ENCODE measurements at regions not wholly inside any gene's neighbourhood (a gene's known extent, or its start where the extent isn't known, plus 50 kb on each side); places are given as distances from the start of the nearest gene placed in this dataset.
"Not testable (repeated sequence)": the region's sequence is repeated elsewhere in the genome, so short reads cannot be mapped to it uniquely, and the experiment has no call there.

- in situ Hi-C loops (cut with MboI; ENCODE audit: low pct_unique_long_range_greater_than_20kb, low sequenced_read_pairs, unreplicated experiment) = no loop called here
- no peak for DNase-seq (ENCODE audit: low spot score)
These were observed 765.2 kb upstream of the NUDT12 start for GRCh38 chr5:104327801-104328200.

GRCh38 chr5:104326966-104327365 lies 764.4 kb upstream of the NUDT12 start:
- in situ Hi-C loops (cut with MboI; ENCODE audit: low pct_unique_long_range_greater_than_20kb, low sequenced_read_pairs, unreplicated experiment) = no loop called here

More at GRCh38 chr5:104327801-104328200, 765.2 kb upstream of the NUDT12 start:
- TF ChIP-seq CTCF (IDR thresholded peaks at IDR 0.05; ENCODE audit: extremely low read depth, insufficient read depth, missing control alignments) = no peak

GRCh38 chr5:104325356-104325755 lies 762.8 kb upstream of the NUDT12 start:
- no peak for TF ChIP-seq CTCF (IDR thresholded peaks at IDR 0.05; ENCODE audit: extremely low read depth, insufficient read depth, missing control alignments)
- DNase-seq (ENCODE audit: low spot score) = no peak
- in situ Hi-C loops (cut with MboI; ENCODE audit: low pct_unique_long_range_greater_than_20kb, low sequenced_read_pairs, unreplicated experiment) = no loop called here

More at GRCh38 chr5:104326966-104327365, 764.4 kb upstream of the NUDT12 start:
- DNase-seq (ENCODE audit: low spot score) = no peak
- TF ChIP-seq CTCF (IDR thresholded peaks at IDR 0.05; ENCODE audit: extremely low read depth, insufficient read depth, missing control alignments) = no peak

- in situ Hi-C loops (cut with MboI; ENCODE audit: low pct_unique_long_range_greater_than_20kb, low sequenced_read_pairs, unreplicated experiment); DNase-seq (ENCODE audit: low spot score): not testable (repeated sequence)
These were observed 754.1 kb upstream of the NUDT12 start for GRCh38 chr5:104316676-104317075.

- no peak for TF ChIP-seq CTCF (IDR thresholded peaks at IDR 0.05; ENCODE audit: extremely low read depth, insufficient read depth, missing control alignments)
- DNase-seq (ENCODE audit: low spot score) = no peak
- in situ Hi-C loops (cut with MboI; ENCODE audit: low pct_unique_long_range_greater_than_20kb, low sequenced_read_pairs, unreplicated experiment) = no loop called here
These were observed 749.9 kb upstream of the NUDT12 start for GRCh38 chr5:104312481-104312880.

- DNase-seq (ENCODE audit: low spot score) = no peak
- TF ChIP-seq CTCF (IDR thresholded peaks at IDR 0.05; ENCODE audit: extremely low read depth, insufficient read depth, missing control alignments) = no peak
- in situ Hi-C loops (cut with MboI; ENCODE audit: low pct_unique_long_range_greater_than_20kb, low sequenced_read_pairs, unreplicated experiment) = no loop called here
These were observed 743.0 kb upstream of the NUDT12 start for GRCh38 chr5:104305602-104306001.

- DNase-seq (ENCODE audit: low spot score) = no peak
- no peak for TF ChIP-seq CTCF (IDR thresholded peaks at IDR 0.05; ENCODE audit: extremely low read depth, insufficient read depth, missing control alignments)
- in situ Hi-C loops (cut with MboI; ENCODE audit: low pct_unique_long_range_greater_than_20kb, low sequenced_read_pairs, unreplicated experiment) = no loop called here
These were observed 737.6 kb upstream of the NUDT12 start for GRCh38 chr5:104299998-104300706.
